GM06990 (cell line): ENCODE measurements at regions not wholly inside any gene's neighbourhood (a gene's known extent, or its start where the extent isn't known, plus 50 kb on each side); places are given as distances from the start of the nearest gene placed in this dataset.

Experiments used
- DNase-seq: peaks from one replicate; pipeline ENCODE4 v3.0.0-alpha.2; 2011; ENCODE audit not compliant: insufficient read length; ENCODE audit errors: extremely low read depth
- H3K27me3 ChIP-seq: replicated peaks from 2 replicates; pipeline ENCODE4 v1.6.0; 2011; ENCODE audit warnings: low read length; ENCODE audit not compliant: control insufficient read depth, insufficient read depth
- H3K36me3 ChIP-seq: 2 replicates; pipeline ENCODE4 v1.5.1; 2011; ENCODE audit warnings: low read length; ENCODE audit not compliant: control insufficient read depth, insufficient read depth
- H3K4me3 ChIP-seq: replicated peaks from 2 replicates; pipeline ENCODE4 v1.5.1; 2011; ENCODE audit warnings: low read depth, mild to moderate bottlenecking, control low read depth, low read length
- TF ChIP-seq, protein P1 (sequence below): IDR thresholded peaks from 2 replicates; pipeline ENCODE4 v1.5.1; 2011; ENCODE audit warnings: low read length, control low read depth, mild to moderate bottlenecking, inconsistent platforms; ENCODE audit not compliant: insufficient read depth, poor library complexity, severe bottlenecking

DNA sequence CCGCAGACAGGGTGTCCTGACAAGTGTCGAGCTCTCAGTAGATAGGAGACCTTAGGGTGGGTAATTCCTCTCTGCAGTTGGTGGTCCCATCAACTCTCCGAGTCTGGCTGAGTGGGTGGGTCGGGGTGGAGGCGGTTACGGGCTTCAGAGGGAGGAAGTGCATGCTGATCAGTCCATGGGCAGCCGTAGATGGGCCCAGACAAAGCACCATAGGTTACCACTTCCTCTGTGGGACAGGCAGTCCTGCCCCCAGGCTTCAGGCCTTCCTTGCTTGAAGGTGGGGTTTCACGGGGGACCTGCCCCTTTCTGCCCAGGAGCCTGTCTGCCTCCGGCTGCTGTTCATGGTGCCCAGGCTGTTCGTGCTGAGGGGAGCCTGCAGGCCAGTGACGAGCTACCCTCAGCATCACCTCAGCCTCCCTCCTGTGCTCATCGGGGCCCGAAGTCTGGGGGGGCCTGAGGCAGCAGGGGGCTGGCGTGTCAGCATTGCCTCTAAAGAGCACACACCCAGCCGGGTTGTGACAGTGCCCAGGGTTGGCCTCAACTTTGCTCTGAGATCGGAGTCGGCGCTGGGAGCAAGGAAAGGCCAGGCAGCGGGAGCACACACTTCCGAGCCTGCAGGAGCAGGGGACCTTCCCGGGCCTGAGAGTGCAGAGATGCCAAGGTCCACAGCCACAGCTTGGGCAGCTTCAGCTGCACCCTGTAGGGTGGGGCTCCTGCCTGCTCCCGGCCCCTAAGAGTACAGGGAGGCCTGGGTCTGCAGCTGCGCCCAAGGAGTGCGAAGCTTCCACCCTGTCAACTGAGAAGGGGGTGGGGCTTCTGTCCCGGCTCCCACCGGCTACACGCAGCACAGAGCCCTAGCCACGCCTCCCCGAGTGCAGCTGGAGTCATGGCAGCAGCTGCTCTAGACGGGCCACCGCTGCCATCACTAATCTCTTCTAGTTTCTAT, 225.4 kb upstream of the NRIP1 start:
- H3K36me3 ChIP-seq, result no peaks in the 10 kb centered on the region
- no peak for DNase-seq
- TF ChIP-seq, protein P1, sequence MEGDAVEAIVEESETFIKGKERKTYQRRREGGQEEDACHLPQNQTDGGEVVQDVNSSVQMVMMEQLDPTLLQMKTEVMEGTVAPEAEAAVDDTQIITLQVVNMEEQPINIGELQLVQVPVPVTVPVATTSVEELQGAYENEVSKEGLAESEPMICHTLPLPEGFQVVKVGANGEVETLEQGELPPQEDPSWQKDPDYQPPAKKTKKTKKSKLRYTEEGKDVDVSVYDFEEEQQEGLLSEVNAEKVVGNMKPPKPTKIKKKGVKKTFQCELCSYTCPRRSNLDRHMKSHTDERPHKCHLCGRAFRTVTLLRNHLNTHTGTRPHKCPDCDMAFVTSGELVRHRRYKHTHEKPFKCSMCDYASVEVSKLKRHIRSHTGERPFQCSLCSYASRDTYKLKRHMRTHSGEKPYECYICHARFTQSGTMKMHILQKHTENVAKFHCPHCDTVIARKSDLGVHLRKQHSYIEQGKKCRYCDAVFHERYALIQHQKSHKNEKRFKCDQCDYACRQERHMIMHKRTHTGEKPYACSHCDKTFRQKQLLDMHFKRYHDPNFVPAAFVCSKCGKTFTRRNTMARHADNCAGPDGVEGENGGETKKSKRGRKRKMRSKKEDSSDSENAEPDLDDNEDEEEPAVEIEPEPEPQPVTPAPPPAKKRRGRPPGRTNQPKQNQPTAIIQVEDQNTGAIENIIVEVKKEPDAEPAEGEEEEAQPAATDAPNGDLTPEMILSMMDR, result no peak
- no peaks in the 10 kb centered on the region for H3K27me3 ChIP-seq
- no peak overlapping the region for H3K4me3 ChIP-seq

DNA sequence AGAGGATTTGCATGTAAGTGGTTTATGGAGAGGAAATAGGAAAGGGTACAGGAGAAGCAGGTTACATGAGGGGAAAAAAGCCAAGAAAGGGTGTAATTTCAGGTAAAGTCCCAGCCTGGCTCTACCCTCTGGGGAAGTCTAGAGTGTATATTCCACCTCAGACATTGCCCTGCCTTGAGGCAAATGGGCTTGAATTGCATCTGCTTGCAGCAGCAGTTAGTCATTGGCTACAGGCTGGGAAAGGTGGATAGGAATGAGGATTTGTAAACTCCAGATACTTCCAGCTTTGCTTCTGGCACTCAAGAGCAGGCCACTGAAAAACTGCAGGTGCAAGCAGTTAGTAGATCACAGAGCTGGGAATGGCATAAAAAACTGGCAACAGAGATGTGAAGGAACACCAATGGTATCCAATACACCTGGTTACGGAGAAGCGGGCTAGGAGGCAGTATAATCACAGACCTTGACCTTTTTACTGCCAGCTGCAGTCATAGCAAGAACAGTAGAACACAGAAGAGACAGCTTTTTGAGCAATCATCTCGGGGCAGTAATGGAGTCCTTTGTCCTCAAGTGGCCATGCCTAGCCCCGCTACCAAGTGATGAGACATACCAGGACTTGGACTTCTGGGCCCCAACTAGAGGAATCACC, 226.9 kb upstream of the NRIP1 start:
- Histone ChIP-seq H3K4me3 (no peak overlapping the region), H3K36me3 (no peaks in the 10 kb centered on the region), H3K27me3 (no peaks in the 10 kb centered on the region)
- DNase-seq, result no peak
- TF ChIP-seq, protein P1, result no peak

GRCh38 chr21:15293240-15293639, 228.4 kb upstream of the NRIP1 start:
- Histone ChIP-seq H3K4me3 (no peak overlapping the region), H3K36me3 (no peaks in the 10 kb centered on the region), H3K27me3 (no peaks in the 10 kb centered on the region)
- no peak for DNase-seq
- TF ChIP-seq, protein P1, result no peak

GRCh38 chr21:15295875-15296274, 231.1 kb upstream of the NRIP1 start:
- H3K36me3 ChIP-seq, result no peaks in the 10 kb centered on the region
- TF ChIP-seq, protein P1, result no peak
- DNase-seq, result no peak
- H3K27me3 ChIP-seq, result no peaks in the 10 kb centered on the region
- no peak overlapping the region for H3K4me3 ChIP-seq

DNA sequence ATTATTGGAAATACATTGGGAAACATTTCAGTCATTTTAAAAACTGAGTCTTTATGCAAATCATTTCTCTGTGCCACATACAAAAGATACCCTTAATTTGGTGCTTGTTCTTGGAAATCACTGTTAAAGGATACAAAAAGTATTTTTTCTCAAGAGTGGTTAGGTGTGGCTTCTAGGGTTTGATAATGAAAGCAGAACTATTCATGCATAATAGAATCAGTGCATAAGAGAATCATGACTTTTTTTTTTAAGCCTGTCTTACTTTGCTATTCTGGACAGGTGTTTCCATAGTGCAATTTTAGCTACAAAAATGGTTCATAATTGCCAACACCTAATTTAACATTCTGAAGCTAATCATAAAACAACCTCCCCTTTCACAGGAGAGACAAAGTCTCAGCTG, 233.0 kb upstream of the NRIP1 start:
- TF ChIP-seq, protein P1, result no peak
- no peaks in the 10 kb centered on the region for H3K36me3 ChIP-seq
- DNase-seq, result no peak
- H3K4me3 ChIP-seq, result no peak overlapping the region
- H3K27me3 ChIP-seq, result no peaks in the 10 kb centered on the region
